HG02588 (cell line): ENCODE measurements at regions not wholly inside any gene's neighbourhood (a gene's known extent, or its start where the extent isn't known, plus 50 kb on each side); places are given as distances from the start of the nearest gene placed in this dataset.
"Not testable (repeated sequence)": the region's sequence is repeated elsewhere in the genome, so short reads cannot be mapped to it uniquely, and the experiment has no call there.

ENCODE experiments used
- ATAC-seq: cut with Tn5 transposase; IDR thresholded peaks from one replicate; pipeline ENCODE4 v1.9.1; 2021; ENCODE audit warnings: mild to moderate bottlenecking, moderate library complexity; ENCODE audit not compliant: unreplicated experiment

- no peak for ATAC-seq
Observed at GRCh38 chr18:27311114-27311513, 126.0 kb upstream of the CHST9 start.

- ATAC-seq, result no peak
Observed at GRCh38 chr18:27301615-27302378, 116.7 kb upstream of the CHST9 start.

- ATAC-seq, result no peak
Observed at GRCh38 chr18:27298214-27298804, 113.2 kb upstream of the CHST9 start.

- not testable (repeated sequence) for ATAC-seq
Observed at GRCh38 chr18:27285973-27286562, 101.0 kb upstream of the CHST9 start.

GRCh38 chr18:27278131-27278530 is 93.0 kb upstream of the CHST9 start:
- ATAC-seq, result no peak

- no peak for ATAC-seq
Observed at GRCh38 chr18:27277554-27277953, 92.4 kb upstream of the CHST9 start.

GRCh38 chr18:27276886-27277285 is 91.8 kb upstream of the CHST9 start:
- ATAC-seq, result no peak

GRCh38 chr18:27276479-27276878 is 91.4 kb upstream of the CHST9 start:
- no peak for ATAC-seq

GRCh38 chr18:27274901-27275300 is 89.8 kb upstream of the CHST9 start:
- ATAC-seq, result no peak

GRCh38 chr18:27270508-27270907 is 85.4 kb upstream of the CHST9 start:
- no peak for ATAC-seq

GRCh38 chr18:27263369-27263768 is 78.3 kb upstream of the CHST9 start:
- no peak for ATAC-seq

GRCh38 chr18:27261769-27262549 is 76.9 kb upstream of the CHST9 start:
- ATAC-seq, result no peak

- ATAC-seq, result no peak
Observed at GRCh38 chr18:27253571-27253970, 68.5 kb upstream of the CHST9 start.

- no peak for ATAC-seq
Observed at GRCh38 chr18:27250471-27250870, 65.4 kb upstream of the CHST9 start.

- no peak for ATAC-seq
Observed at GRCh38 chr18:27249933-27250332, 64.8 kb upstream of the CHST9 start.

- no peak for ATAC-seq
Observed at GRCh38 chr18:27244259-27244658, 59.2 kb upstream of the CHST9 start.

GRCh38 chr18:27242392-27243047 is 57.4 kb upstream of the CHST9 start:
- no peak for ATAC-seq

GRCh38 chr18:27240383-27240782 is 55.3 kb upstream of the CHST9 start:
- no peak for ATAC-seq

- ATAC-seq, result no peak
Observed at GRCh38 chr18:27239669-27240068, 54.6 kb upstream of the CHST9 start.

- ATAC-seq, result no peak
Observed at GRCh38 chr18:27235218-27235870, 50.2 kb upstream of the CHST9 start.
